PC-3 (cell line): ENCODE measurements at regions not wholly inside any gene's neighbourhood (a gene's known extent, or its start where the extent isn't known, plus 50 kb on each side); places are given as distances from the start of the nearest gene placed in this dataset.
"Not testable (repeated sequence)": the region's sequence is repeated elsewhere in the genome, so short reads cannot be mapped to it uniquely, and the experiment has no call there.

Source experiments
- ATAC-seq: fragments of 200-7000 bp; cut with Tn5 transposase; 2 replicates; pipeline ENCODE4 v1.9.1; 2020; ENCODE audit warnings: mild to moderate bottlenecking, moderate library complexity
- BruUV-seq: library from RNA; stranded (reverse); fragments of 400-500 nt; replicated peaks from 2 replicates; lab custom pipeline; 2021; lab: Mats Ljungman, UMichigan
- CTCF ChIA-PET: fragments of 300-600 bp; sonication (Branson Sonifier 250); formaldehyde crosslinking; loops from one replicate; lab custom pipeline; 2022; ENCODE audit warnings: antibody characterized with exemption; lab: Charles Lee
- POLR2A ChIA-PET: fragments of 300-600 bp; sonication (Branson Sonifier 250); formaldehyde crosslinking; loops from one replicate; lab custom pipeline; 2022; ENCODE audit warnings: antibody characterized with exemption; ENCODE audit not compliant: unreplicated experiment; lab: Charles Lee
- DNase-seq: peaks from one replicate; pipeline ENCODE4 v3.0.0-alpha.2; 2015
- H2AFZ ChIP-seq: fragments of 300-600 bp; sonication (generic); 2 replicates; pipeline ENCODE4 v1.6.0; 2016; ENCODE audit warnings: antibody characterized with exemption, low read length
- H3F3A ChIP-seq: fragments of 300-600 bp; sonication (generic); one replicate; pipeline ENCODE4 v1.6.0; 2017; ENCODE audit warnings: antibody characterized with exemption, low read length, control low read depth, mild to moderate bottlenecking; ENCODE audit not compliant: unreplicated experiment
- H3K27ac ChIP-seq: fragments of 300-600 bp; sonication (generic); 2 replicates; pipeline ENCODE4 v1.5.1; 2016; ENCODE audit warnings: mild to moderate bottlenecking, low read length
- H3K27me3 ChIP-seq: fragments of 300-600 bp; sonication (generic); 2 replicates; pipeline ENCODE4 v1.6.1; 2016; ENCODE audit warnings: low read length, mixed read lengths
- H3K36me3 ChIP-seq: fragments of 300-600 bp; sonication (generic); 2 replicates; pipeline ENCODE4 v1.6.1; 2016; ENCODE audit warnings: low read depth, mixed run types, low read length, mixed read lengths
- H3K4me1 ChIP-seq: fragments of 300-600 bp; sonication (generic); 2 replicates; pipeline ENCODE4 v1.5.1; 2016; ENCODE audit warnings: low read length; ENCODE audit not compliant: insufficient read depth
- H3K4me2 ChIP-seq: fragments of 300-600 bp; sonication (generic); 2 replicates; pipeline ENCODE4 v1.6.0; 2016; ENCODE audit warnings: low read length
- H3K4me3 ChIP-seq: fragments of 300-600 bp; sonication (generic); 2 replicates; pipeline ENCODE4 v1.5.1; 2016; ENCODE audit warnings: mild to moderate bottlenecking, low read length, mixed read lengths
- H3K79me2 ChIP-seq: fragments of 300-600 bp; sonication (generic); 2 replicates; pipeline ENCODE4 v1.6.1; 2017; ENCODE audit warnings: low read length, mixed read lengths
- H3K9ac ChIP-seq: fragments of 300-600 bp; sonication (generic); 2 replicates; pipeline ENCODE4 v1.6.0; 2016; ENCODE audit warnings: mild to moderate bottlenecking, low read length
- H3K9me2 ChIP-seq: fragments of 300-600 bp; sonication (generic); replicated peaks from 2 replicates; pipeline ENCODE4 v1.6.1; 2016; ENCODE audit warnings: mixed run types, low read length, mixed read lengths
- H3K9me3 ChIP-seq: fragments of 300-600 bp; sonication (generic); 2 replicates; pipeline ENCODE4 v1.6.1; 2016; ENCODE audit warnings: low read length, mixed read lengths
- H4K20me1 ChIP-seq: fragments of 300-600 bp; sonication (generic); 2 replicates; pipeline ENCODE4 v1.6.1; 2016; ENCODE audit warnings: low read length, mixed read lengths
- EZH2 ChIP-seq: fragments of 300-600 bp; sonication (generic); IDR thresholded peaks from one replicate; pipeline ENCODE4 v1.6.1; 2017; ENCODE audit warnings: antibody characterized with exemption, mild to moderate bottlenecking, low read length; ENCODE audit not compliant: unreplicated experiment
- EZH2phosphoT487 ChIP-seq: fragments of 300-600 bp; sonication (generic); IDR thresholded peaks from 2 replicates; pipeline ENCODE4 v1.6.1; 2018; ENCODE audit warnings: mild to moderate bottlenecking, antibody characterized with exemption, low read length, borderline replicate concordance
- intact Hi-C: fragments of 100-400 bp; cut with micrococcal nuclease; formaldehyde crosslinking; loops from 2 replicates; pipeline ENCODE4 v1.9.0; 2023
- TF ChIP-seq, protein P1 (sequence below): fragments of 300-600 bp; sonication (generic); conservative IDR thresholded peaks from 2 replicates; pipeline ENCODE4 v1.5.1; 2017; ENCODE audit warnings: antibody characterized with exemption, low read depth, mild to moderate bottlenecking, low read length

DNA sequence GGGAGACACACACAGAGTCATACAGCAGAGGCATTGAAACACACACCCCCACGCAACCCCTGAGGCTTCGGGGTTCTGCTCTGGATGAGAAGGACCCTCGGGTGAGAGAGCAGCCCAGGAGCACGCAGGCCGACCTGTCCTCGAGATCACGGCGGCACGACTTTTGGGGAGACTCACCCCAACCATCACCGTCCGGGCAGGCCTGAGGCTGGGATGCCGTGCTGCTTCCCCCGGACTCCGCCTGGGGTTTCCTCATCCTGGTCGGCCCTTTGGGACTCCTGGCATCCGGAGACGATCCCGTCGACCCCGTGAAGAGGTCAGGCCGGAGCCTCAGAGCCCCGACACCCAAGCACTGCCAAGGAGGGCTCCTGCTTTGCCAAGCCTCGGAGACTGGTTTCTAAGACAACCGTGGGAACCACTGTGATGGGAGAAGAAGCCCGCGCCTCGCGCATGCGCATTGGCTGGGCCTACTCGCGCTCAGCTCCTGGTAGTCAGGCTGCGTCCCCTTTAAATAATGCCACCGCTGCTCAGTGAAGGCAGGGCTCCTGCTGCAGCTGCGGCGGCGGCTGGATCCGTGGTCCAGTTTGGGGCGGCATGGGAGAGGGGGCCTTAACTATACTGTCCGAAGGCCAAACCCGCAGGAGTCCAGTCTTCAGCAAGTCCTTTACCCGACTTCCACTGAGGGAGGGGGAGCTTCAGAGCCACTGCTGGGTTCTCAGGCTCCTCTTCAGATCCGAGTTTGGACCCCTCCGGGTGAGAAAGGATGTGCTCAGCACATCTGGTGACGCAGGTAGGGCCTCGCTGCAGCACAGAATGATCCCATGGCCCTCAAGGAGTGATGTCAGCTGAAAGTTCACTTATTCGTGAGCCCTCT, 171.4 kb upstream of the ZNF337 start:
- H3K4me2 ChIP-seq: no peak overlapping the region
- no peak overlapping the region for H3K4me3 ChIP-seq
- no TSS peak for BruUV-seq
- H3K4me1 ChIP-seq: peaks cover 13% of the 10 kb centered on the region; the same call in 1 of the 2 replicates
- no peak overlapping the region for H3K27ac ChIP-seq
- H3K27me3 ChIP-seq: no peaks in the 10 kb centered on the region
- no peaks in the 10 kb centered on the region for H3K36me3 ChIP-seq
- CTCF ChIA-PET: no interaction called here
- TF ChIP-seq EZH2 (no peak), EZH2phosphoT487 (no peak)
- TF ChIP-seq, protein P1, sequence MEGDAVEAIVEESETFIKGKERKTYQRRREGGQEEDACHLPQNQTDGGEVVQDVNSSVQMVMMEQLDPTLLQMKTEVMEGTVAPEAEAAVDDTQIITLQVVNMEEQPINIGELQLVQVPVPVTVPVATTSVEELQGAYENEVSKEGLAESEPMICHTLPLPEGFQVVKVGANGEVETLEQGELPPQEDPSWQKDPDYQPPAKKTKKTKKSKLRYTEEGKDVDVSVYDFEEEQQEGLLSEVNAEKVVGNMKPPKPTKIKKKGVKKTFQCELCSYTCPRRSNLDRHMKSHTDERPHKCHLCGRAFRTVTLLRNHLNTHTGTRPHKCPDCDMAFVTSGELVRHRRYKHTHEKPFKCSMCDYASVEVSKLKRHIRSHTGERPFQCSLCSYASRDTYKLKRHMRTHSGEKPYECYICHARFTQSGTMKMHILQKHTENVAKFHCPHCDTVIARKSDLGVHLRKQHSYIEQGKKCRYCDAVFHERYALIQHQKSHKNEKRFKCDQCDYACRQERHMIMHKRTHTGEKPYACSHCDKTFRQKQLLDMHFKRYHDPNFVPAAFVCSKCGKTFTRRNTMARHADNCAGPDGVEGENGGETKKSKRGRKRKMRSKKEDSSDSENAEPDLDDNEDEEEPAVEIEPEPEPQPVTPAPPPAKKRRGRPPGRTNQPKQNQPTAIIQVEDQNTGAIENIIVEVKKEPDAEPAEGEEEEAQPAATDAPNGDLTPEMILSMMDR: no peak
- H3K79me2 ChIP-seq: no peaks in the 10 kb centered on the region
- POLR2A ChIA-PET: no interaction called here
- ATAC-seq: no peak
- H4K20me1 ChIP-seq: no peaks in the 10 kb centered on the region
- DNase-seq: no peak
- intact Hi-C loops: no loop called here
- H2AFZ ChIP-seq: no peak overlapping the region
- no peaks in the 10 kb centered on the region for H3F3A ChIP-seq
- H3K9me2 ChIP-seq: no peaks in the 10 kb centered on the region
- H3K9ac ChIP-seq: no peak overlapping the region
- H3K9me3 ChIP-seq: no peaks in the 10 kb centered on the region

DNA sequence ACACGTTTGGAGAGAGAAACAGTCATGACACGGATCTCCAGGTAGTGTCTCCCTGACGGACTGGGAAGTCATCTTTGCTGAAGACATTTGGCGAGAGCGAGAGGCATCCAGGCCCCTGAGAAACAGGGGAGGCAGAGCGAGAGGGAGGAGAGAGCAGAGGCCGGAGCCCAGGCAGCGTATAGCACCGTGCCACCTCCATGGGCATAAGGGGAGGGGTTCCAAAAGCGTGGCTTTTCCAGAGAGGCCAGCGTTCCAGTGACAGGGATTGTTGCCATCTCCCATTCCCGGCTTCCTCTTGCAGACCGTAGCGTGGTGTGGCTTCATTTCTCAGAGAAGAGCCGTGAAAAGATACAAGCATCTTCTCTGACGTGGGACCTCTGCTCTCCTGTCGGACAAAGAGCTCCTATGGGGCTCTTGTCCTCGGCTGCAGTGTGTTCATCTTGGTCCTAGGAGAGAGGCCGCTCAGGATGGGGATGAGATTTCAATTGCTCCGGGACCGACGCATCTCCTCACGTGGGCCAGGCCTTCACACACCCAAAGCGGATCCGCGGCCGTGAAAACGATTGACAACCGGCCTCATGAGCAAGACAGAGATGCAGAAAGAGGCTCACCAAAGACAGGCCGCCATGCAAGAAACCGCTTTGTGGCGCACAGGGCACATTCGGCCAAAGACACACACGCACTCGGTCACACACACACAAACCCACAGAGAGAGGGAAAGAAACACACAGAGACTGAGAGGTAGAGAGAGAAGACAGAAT, 170.5 kb upstream of the ZNF337 start:
- BruUV-seq, H3K9ac ChIP-seq, CTCF ChIA-PET, H3K9me3 ChIP-seq, H3K27ac ChIP-seq, H4K20me1 ChIP-seq, H3F3A ChIP-seq, H3K4me3 ChIP-seq, ATAC-seq, H3K4me2 ChIP-seq, H3K9me2 ChIP-seq, intact Hi-C loops, H3K79me2 ChIP-seq, H2AFZ ChIP-seq, DNase-seq, H3K36me3 ChIP-seq, H3K27me3 ChIP-seq, POLR2A ChIA-PET: not testable (repeated sequence)
- H3K4me1 ChIP-seq: peaks cover 21% of the 10 kb centered on the region

DNA sequence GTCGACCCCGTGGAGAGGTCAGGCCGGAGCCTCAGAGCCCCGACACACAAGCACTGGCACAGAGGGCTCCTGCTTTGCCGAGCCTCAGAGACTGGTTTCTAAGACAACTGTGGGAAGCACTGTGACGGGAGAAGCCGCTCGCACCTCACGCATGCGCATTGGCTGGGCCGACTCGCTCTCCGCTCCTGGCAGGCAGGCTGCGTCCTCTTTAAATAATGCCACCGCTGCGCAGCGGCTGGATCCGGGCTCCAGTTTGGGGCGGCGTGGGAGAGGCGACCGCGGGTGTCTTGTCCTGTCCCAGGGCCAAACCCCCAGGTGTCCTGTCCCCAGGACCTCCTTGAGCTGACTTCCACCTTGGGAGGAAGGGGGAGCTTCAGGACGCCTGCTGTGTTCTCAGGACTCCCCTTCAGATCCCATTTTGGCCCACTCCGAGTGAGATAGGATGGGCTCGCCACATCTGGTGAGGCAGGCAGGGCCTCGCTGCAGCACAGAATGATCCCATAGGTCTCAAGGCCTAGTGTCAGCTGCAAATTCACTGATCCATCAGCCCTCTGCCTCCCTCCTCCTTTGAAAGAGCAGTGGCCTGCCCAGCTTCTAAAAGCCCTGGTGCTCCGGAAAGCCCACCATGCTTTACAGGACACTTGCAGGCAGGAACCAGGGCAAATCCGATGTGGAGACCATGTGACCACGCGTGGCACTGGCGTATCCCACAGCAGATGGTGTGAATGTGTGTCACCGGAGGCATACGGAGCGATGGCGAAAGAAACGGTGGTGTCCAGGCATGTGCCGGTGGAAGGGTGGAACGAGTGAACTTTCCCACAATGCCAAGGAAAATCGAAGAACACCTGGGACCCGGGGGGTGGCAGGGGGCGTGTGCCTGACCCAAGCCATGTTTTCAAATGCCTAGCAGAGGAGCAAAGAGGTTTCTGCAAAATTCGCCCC, 169.3 kb upstream of the ZNF337 start:
- DNase-seq: peak; percentile 76
- no peaks in the 10 kb centered on the region for H3K79me2 ChIP-seq
- H3K4me1 ChIP-seq: peaks cover 29% of the 10 kb centered on the region
- ATAC-seq: peak; percentile 56
- no peaks in the 10 kb centered on the region for H3K27me3 ChIP-seq
- peak overlapping the region; percentile 62 for H3K4me3 ChIP-seq
- BruUV-seq: TSS peak; percentile 31
- no peaks in the 10 kb centered on the region for H3K36me3 ChIP-seq
- TF ChIP-seq EZH2: no peak
- TF ChIP-seq, protein P1: no peak
- TF ChIP-seq EZH2phosphoT487: no peak
- peak overlapping the region; percentile 94 for H3K4me2 ChIP-seq
- ChIA-PET CTCF (no interaction called here), POLR2A (no interaction called here)
- no peaks in the 10 kb centered on the region for H3K9me3 ChIP-seq
- H3K9ac ChIP-seq: no peak overlapping the region
- no peaks in the 10 kb centered on the region for H3F3A ChIP-seq
- intact Hi-C loops: no loop called here
- H2AFZ ChIP-seq: peak overlapping the region; percentile 95
- H4K20me1 ChIP-seq: no peaks in the 10 kb centered on the region
- H3K27ac ChIP-seq: no peak overlapping the region
- H3K9me2 ChIP-seq: no peaks in the 10 kb centered on the region

DNA sequence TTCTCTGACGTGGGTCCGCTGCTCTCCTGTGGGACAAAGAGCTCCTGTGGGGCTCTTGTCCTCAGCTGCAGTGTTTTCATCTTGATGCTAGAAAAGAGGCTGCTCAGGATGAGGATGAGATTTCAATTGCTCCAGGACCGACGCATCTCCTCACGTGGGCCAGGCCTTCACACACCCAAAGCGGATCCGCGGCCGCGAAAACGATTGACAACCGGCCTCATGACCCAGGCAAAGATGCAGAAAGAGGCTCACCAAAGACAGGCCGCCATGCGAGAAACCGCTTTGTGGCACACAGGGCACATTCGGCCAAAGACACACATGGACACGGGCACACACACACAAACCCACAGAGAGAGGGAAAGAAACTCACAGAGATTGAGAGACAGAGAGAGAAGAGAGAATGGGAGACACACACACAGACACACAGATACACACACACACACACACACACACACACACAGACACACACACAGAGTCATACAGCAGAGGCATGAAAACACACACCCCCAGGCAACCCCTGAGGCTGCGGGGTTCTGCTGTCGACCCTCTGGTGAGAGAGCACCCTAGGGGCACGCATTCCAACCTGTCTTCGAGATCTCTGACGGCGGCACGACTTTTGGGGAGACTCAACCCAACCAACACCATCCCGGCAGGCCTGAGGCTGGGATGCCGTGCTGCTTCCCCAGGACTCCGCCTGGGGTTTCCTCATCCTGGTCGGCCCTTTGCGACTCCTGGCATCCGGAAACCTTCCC, 168.5 kb upstream of the ZNF337 start:
- H3K9ac ChIP-seq, H3K79me2 ChIP-seq, BruUV-seq, H3K9me2 ChIP-seq, POLR2A ChIA-PET, H3K9me3 ChIP-seq, DNase-seq, ATAC-seq, H3K27ac ChIP-seq, CTCF ChIA-PET, H4K20me1 ChIP-seq, H3K27me3 ChIP-seq, H3F3A ChIP-seq, intact Hi-C loops, H3K36me3 ChIP-seq: not testable (repeated sequence)
- H3K4me1 ChIP-seq: peaks cover 29% of the 10 kb centered on the region
- peak overlapping the region; percentile 95 for H2AFZ ChIP-seq
- H3K4me2 ChIP-seq: peak overlapping the region; percentile 94
- peak overlapping the region; percentile 62 for H3K4me3 ChIP-seq
